HUES64 (cell line): ENCODE measurements at regions not wholly inside any gene's neighbourhood (a gene's known extent, or its start where the extent isn't known, plus 50 kb on each side); places are given as distances from the start of the nearest gene placed in this dataset.
A peak's percentile ranks its signal among the peaks of the same experiment; 100 is the strongest.

ENCODE experiments used
- H3K27ac ChIP-seq: 2 replicates; pipeline ENCODE4 v1.7.0; 2013; ENCODE audit warnings: low read depth, low read length, inconsistent platforms
- H3K27me3 ChIP-seq: 2 replicates; pipeline ENCODE4 v1.6.1; 2013; ENCODE audit warnings: mild to moderate bottlenecking, low read length; ENCODE audit not compliant: insufficient read depth
- H3K36me3 ChIP-seq: 2 replicates; pipeline ENCODE4 v1.6.1; 2013; ENCODE audit warnings: mild to moderate bottlenecking, low read length; ENCODE audit not compliant: insufficient read depth
- H3K4me1 ChIP-seq: 2 replicates; pipeline ENCODE4 v1.6.1; 2013; ENCODE audit warnings: mild to moderate bottlenecking, low read length, moderate library complexity; ENCODE audit not compliant: insufficient read depth
- H3K4me3 ChIP-seq: 2 replicates; pipeline ENCODE4 v1.5.1; 2013; ENCODE audit warnings: mild to moderate bottlenecking, low read length, moderate library complexity
- H3K9ac ChIP-seq: 2 replicates; pipeline ENCODE4 v1.6.1; 2013; ENCODE audit warnings: mild to moderate bottlenecking, low read depth, low read length
- H3K9me3 ChIP-seq: 2 replicates; pipeline ENCODE4 v1.6.1; 2013; ENCODE audit warnings: low read depth, low read length; ENCODE audit not compliant: insufficient read depth
- WGBS: fragments of 150-250, 120-280 bp; methylation state at CpG from one replicate; pipeline ENCODE4 v1.1.7; 2013; ENCODE audit warnings: missing lambda C conversion rate; 5-methylcytosine and 5-hydroxymethylcytosine counted together

GRCh38 chr14:55873169-55873568 is 245.0 kb upstream of the PELI2 start:
- H3K9me3 ChIP-seq = no peaks in the 10 kb centered on the region
- no peaks in the 10 kb centered on the region for H3K4me1 ChIP-seq
- H3K9ac ChIP-seq = no peak overlapping the region
- 73% methylated on average over 9 of the region's 9 CpGs for WGBS
- H3K4me3 ChIP-seq = no peak overlapping the region
- no peaks in the 10 kb centered on the region for H3K36me3 ChIP-seq
- H3K27me3 ChIP-seq = no peaks in the 10 kb centered on the region
- no peak overlapping the region for H3K27ac ChIP-seq

GRCh38 chr14:55874785-55875184 is 243.4 kb upstream of the PELI2 start:
- Histone ChIP-seq H3K27ac (no peak overlapping the region), H3K4me3 (no peak overlapping the region), H3K9ac (no peak overlapping the region), H3K36me3 (no peaks in the 10 kb centered on the region), H3K9me3 (no peaks in the 10 kb centered on the region), H3K4me1 (no peaks in the 10 kb centered on the region), H3K27me3 (no peaks in the 10 kb centered on the region)
- 82% methylated on average over 10 of the region's 10 CpGs for WGBS

- H3K27me3 ChIP-seq = no peaks in the 10 kb centered on the region
- no peak overlapping the region for H3K4me3 ChIP-seq
- no peak overlapping the region for H3K9ac ChIP-seq
- H3K9me3 ChIP-seq = no peaks in the 10 kb centered on the region
- WGBS = 94% methylated on average over 7 of the region's 7 CpGs
- no peak overlapping the region for H3K27ac ChIP-seq
- H3K36me3 ChIP-seq = no peaks in the 10 kb centered on the region
- H3K4me1 ChIP-seq = no peaks in the 10 kb centered on the region
These were observed 240.3 kb upstream of the PELI2 start for GRCh38 chr14:55877942-55878341.

GRCh38 chr14:55881577-55882241 is 236.5 kb upstream of the PELI2 start:
- H3K36me3 ChIP-seq = no peaks in the 10 kb centered on the region
- no peak overlapping the region for H3K4me3 ChIP-seq
- H3K9me3 ChIP-seq = no peaks in the 10 kb centered on the region
- H3K4me1 ChIP-seq = no peaks in the 10 kb centered on the region
- peak overlapping the region; percentile 1; the same call in 1 of the 2 replicates for H3K9ac ChIP-seq
- WGBS = 74% methylated on average over 6 of the region's 6 CpGs
- no peak overlapping the region for H3K27ac ChIP-seq
- no peaks in the 10 kb centered on the region; the same call in 1 of the 2 replicates for H3K27me3 ChIP-seq

- H3K4me1 ChIP-seq = no peaks in the 10 kb centered on the region
- no peak overlapping the region for H3K4me3 ChIP-seq
- WGBS = 95% methylated on average over 4 of the region's 4 CpGs
- H3K9me3 ChIP-seq = no peaks in the 10 kb centered on the region
- H3K27me3 ChIP-seq = no peaks in the 10 kb centered on the region; the same call in 1 of the 2 replicates
- H3K27ac ChIP-seq = no peak overlapping the region
- H3K9ac ChIP-seq = no peak overlapping the region
- no peaks in the 10 kb centered on the region for H3K36me3 ChIP-seq
These were observed 233.4 kb upstream of the PELI2 start for GRCh38 chr14:55884819-55885218.

- no peak overlapping the region for H3K4me3 ChIP-seq
- 93% methylated on average over 6 of the region's 6 CpGs for WGBS
- no peak overlapping the region for H3K27ac ChIP-seq
- H3K9me3 ChIP-seq = no peaks in the 10 kb centered on the region
- no peaks in the 10 kb centered on the region for H3K36me3 ChIP-seq
- H3K27me3 ChIP-seq = no peaks in the 10 kb centered on the region; the same call in 1 of the 2 replicates
- H3K4me1 ChIP-seq = peaks cover 15% of the 10 kb centered on the region
- no peak overlapping the region for H3K9ac ChIP-seq
These were observed 229.1 kb upstream of the PELI2 start for GRCh38 chr14:55889124-55889523.

GRCh38 chr14:55891692-55892091 is 226.5 kb upstream of the PELI2 start:
- H3K27me3 ChIP-seq = no peaks in the 10 kb centered on the region
- H3K4me3 ChIP-seq = no peak overlapping the region
- H3K4me1 ChIP-seq = peaks cover 21% of the 10 kb centered on the region
- WGBS = 4% methylated on average over 5 of the region's 6 CpGs
- no peak overlapping the region for H3K9ac ChIP-seq
- no peaks in the 10 kb centered on the region for H3K36me3 ChIP-seq
- no peaks in the 10 kb centered on the region for H3K9me3 ChIP-seq
- peak overlapping the region; percentile 34; the same call in 1 of the 2 replicates for H3K27ac ChIP-seq

- no peaks in the 10 kb centered on the region for H3K27me3 ChIP-seq
- no peaks in the 10 kb centered on the region for H3K36me3 ChIP-seq
- H3K4me1 ChIP-seq = peaks cover 21% of the 10 kb centered on the region
- no peak overlapping the region for H3K9ac ChIP-seq
- no peak overlapping the region for H3K4me3 ChIP-seq
- no peaks in the 10 kb centered on the region for H3K9me3 ChIP-seq
- WGBS = 95% methylated on average over 3 of the region's 4 CpGs
- H3K27ac ChIP-seq = no peak overlapping the region
These were observed 225.3 kb upstream of the PELI2 start for GRCh38 chr14:55892906-55893305.

GRCh38 chr14:55893705-55894104 is 224.5 kb upstream of the PELI2 start:
- Histone ChIP-seq H3K4me1 (peaks cover 21% of the 10 kb centered on the region), H3K9me3 (no peaks in the 10 kb centered on the region), H3K27ac (no peak overlapping the region), H3K27me3 (no peaks in the 10 kb centered on the region), H3K4me3 (no peak overlapping the region), H3K9ac (no peak overlapping the region), H3K36me3 (no peaks in the 10 kb centered on the region)
- WGBS = 94% methylated on average over 5 of the region's 5 CpGs

- H3K4me3 ChIP-seq = no peak overlapping the region
- H3K4me1 ChIP-seq = peaks cover 9% of the 10 kb centered on the region
- H3K27ac ChIP-seq = no peak overlapping the region
- H3K27me3 ChIP-seq = no peaks in the 10 kb centered on the region
- WGBS = no CpG with 5 or more reads among the region's 1 CpG
- no peak overlapping the region for H3K9ac ChIP-seq
- H3K36me3 ChIP-seq = no peaks in the 10 kb centered on the region
- H3K9me3 ChIP-seq = no peaks in the 10 kb centered on the region
These were observed 221.2 kb upstream of the PELI2 start for GRCh38 chr14:55897031-55897430.

- peaks cover 6% of the 10 kb centered on the region; the same call in 1 of the 2 replicates for H3K4me1 ChIP-seq
- no peak overlapping the region for H3K27ac ChIP-seq
- 100% methylated on average over 1 of the region's 1 CpG for WGBS
- H3K27me3 ChIP-seq = no peaks in the 10 kb centered on the region
- no peaks in the 10 kb centered on the region for H3K9me3 ChIP-seq
- no peak overlapping the region for H3K4me3 ChIP-seq
- H3K36me3 ChIP-seq = no peaks in the 10 kb centered on the region
- H3K9ac ChIP-seq = no peak overlapping the region
These were observed 219.3 kb upstream of the PELI2 start for GRCh38 chr14:55898938-55899337.

GRCh38 chr14:55899531-55899930 is 218.7 kb upstream of the PELI2 start:
- peaks cover 6% of the 10 kb centered on the region; the same call in 1 of the 2 replicates for H3K4me1 ChIP-seq
- no peak overlapping the region for H3K27ac ChIP-seq
- no peak overlapping the region for H3K9ac ChIP-seq
- no peak overlapping the region for H3K4me3 ChIP-seq
- WGBS = 96% methylated on average over 4 of the region's 4 CpGs
- H3K27me3 ChIP-seq = no peaks in the 10 kb centered on the region
- no peaks in the 10 kb centered on the region for H3K36me3 ChIP-seq
- H3K9me3 ChIP-seq = no peaks in the 10 kb centered on the region
